Activated CD4-positive, alpha-beta T cell treated with anti-CD3 and anti-CD28 coated beads, Interleukin-2, amount 10 ng/mL, durations not matched to agents 7 days and 5 days (primary cell): ENCODE measurements at regions not wholly inside any gene's neighbourhood (a gene's known extent, or its start where the extent isn't known, plus 50 kb on each side); places are given as distances from the start of the nearest gene placed in this dataset.

ENCODE experiments used
- CTCF ChIA-PET: fragments of 350-600 bp; sonication (Branson Sonifier 250); formaldehyde crosslinking; loops from one replicate; lab custom pipeline; 2021; ENCODE audit warnings: antibody characterized with exemption; lab: Charles Lee
- POLR2A ChIA-PET: fragments of 350-600 bp; sonication (Branson Sonifier 250); formaldehyde crosslinking; loops from one replicate; lab custom pipeline; 2021; ENCODE audit warnings: antibody characterized with exemption; lab: Charles Lee
- DNase-seq: peaks from one replicate; pipeline ENCODE4 v3.0.0-alpha.2; 2020
- H3K27ac Mint-ChIP-seq: one replicate; pipeline ENCODE4 v1.8.0; 2021; ENCODE audit warnings: mild to moderate bottlenecking, moderate library complexity, mixed read lengths
- H3K27me3 Mint-ChIP-seq: one replicate; pipeline ENCODE4 v1.8.0; 2021; ENCODE audit warnings: mixed read lengths
- H3K36me3 Mint-ChIP-seq: one replicate; pipeline ENCODE4 v1.8.0; 2021; ENCODE audit warnings: low read depth, mixed read lengths
- H3K4me1 Mint-ChIP-seq: one replicate; pipeline ENCODE4 v1.8.0; 2021; ENCODE audit warnings: mixed read lengths
- H3K4me3 Mint-ChIP-seq: one replicate; pipeline ENCODE4 v1.8.0; 2021; ENCODE audit warnings: mild to moderate bottlenecking, moderate library complexity, mixed read lengths
- H3K9me3 Mint-ChIP-seq: one replicate; pipeline ENCODE4 v1.8.0; 2021; ENCODE audit warnings: mixed read lengths

GRCh38 chr4:17068392-17068791, 169.9 kb upstream of the LDB2 start:
- CTCF ChIA-PET, result no interaction called here
- Mint-ChIP-seq H3K4me3 (no peak overlapping the region), H3K36me3 (no peaks in the 10 kb centered on the region), H3K9me3 (no peaks in the 10 kb centered on the region), H3K27me3 (no peaks in the 10 kb centered on the region), H3K4me1 (no peaks in the 10 kb centered on the region), H3K27ac (no peak overlapping the region)
- DNase-seq, result no peak
- POLR2A ChIA-PET, result no interaction called here

GRCh38 chr4:17066972-17067371, 168.5 kb upstream of the LDB2 start:
- no peaks in the 10 kb centered on the region for H3K9me3 Mint-ChIP-seq
- H3K27ac Mint-ChIP-seq, result no peak overlapping the region

GRCh38 chr4:17066236-17066635, 167.8 kb upstream of the LDB2 start:
- POLR2A ChIA-PET, result no interaction called here
- Mint-ChIP-seq H3K27me3 (no peaks in the 10 kb centered on the region), H3K36me3 (no peaks in the 10 kb centered on the region), H3K4me1 (no peaks in the 10 kb centered on the region), H3K27ac (no peak overlapping the region), H3K4me3 (no peak overlapping the region), H3K9me3 (no peaks in the 10 kb centered on the region)
- DNase-seq, result no peak
- CTCF ChIA-PET, result no interaction called here

More at GRCh38 chr4:17066972-17067371, 168.5 kb upstream of the LDB2 start:
- no peak for DNase-seq
- no peaks in the 10 kb centered on the region for H3K36me3 Mint-ChIP-seq
- no peaks in the 10 kb centered on the region for H3K4me1 Mint-ChIP-seq
- no peaks in the 10 kb centered on the region for H3K27me3 Mint-ChIP-seq
- no peak overlapping the region for H3K4me3 Mint-ChIP-seq
- ChIA-PET POLR2A (no interaction called here), CTCF (no interaction called here)

- ChIA-PET CTCF (no interaction called here), POLR2A (no interaction called here)
- no peaks in the 10 kb centered on the region for H3K36me3 Mint-ChIP-seq
- no peaks in the 10 kb centered on the region for H3K4me1 Mint-ChIP-seq
- H3K9me3 Mint-ChIP-seq, result no peaks in the 10 kb centered on the region
- H3K27ac Mint-ChIP-seq, result no peak overlapping the region
- H3K27me3 Mint-ChIP-seq, result no peaks in the 10 kb centered on the region
- H3K4me3 Mint-ChIP-seq, result no peak overlapping the region
- DNase-seq, result no peak
Observed at GRCh38 chr4:17065821-17066220, 167.4 kb upstream of the LDB2 start.

- ChIA-PET POLR2A (no interaction called here), CTCF (no interaction called here)
- DNase-seq, result no peak
- H3K4me1 Mint-ChIP-seq, result no peaks in the 10 kb centered on the region
- H3K9me3 Mint-ChIP-seq, result no peaks in the 10 kb centered on the region
- no peak overlapping the region for H3K27ac Mint-ChIP-seq
- H3K27me3 Mint-ChIP-seq, result no peaks in the 10 kb centered on the region
- no peaks in the 10 kb centered on the region for H3K36me3 Mint-ChIP-seq
- no peak overlapping the region for H3K4me3 Mint-ChIP-seq
Observed at GRCh38 chr4:17064959-17065358, 166.5 kb upstream of the LDB2 start.

- DNase-seq, result no peak
- Mint-ChIP-seq H3K9me3 (no peaks in the 10 kb centered on the region), H3K27ac (no peak overlapping the region), H3K36me3 (no peaks in the 10 kb centered on the region), H3K4me3 (no peak overlapping the region), H3K4me1 (no peaks in the 10 kb centered on the region), H3K27me3 (no peaks in the 10 kb centered on the region)
- POLR2A ChIA-PET, result no interaction called here
- CTCF ChIA-PET, result no interaction called here
Observed at GRCh38 chr4:17063888-17064287, 165.4 kb upstream of the LDB2 start.

GRCh38 chr4:17060230-17060629, 161.8 kb upstream of the LDB2 start:
- POLR2A ChIA-PET, result no interaction called here
- Mint-ChIP-seq H3K27ac (no peak overlapping the region), H3K36me3 (no peaks in the 10 kb centered on the region), H3K4me1 (no peaks in the 10 kb centered on the region), H3K9me3 (no peaks in the 10 kb centered on the region), H3K4me3 (no peak overlapping the region), H3K27me3 (no peaks in the 10 kb centered on the region)
- CTCF ChIA-PET, result no interaction called here
- DNase-seq, result no peak

GRCh38 chr4:17058916-17059741, 160.7 kb upstream of the LDB2 start:
- CTCF ChIA-PET, result no interaction called here
- H3K4me3 Mint-ChIP-seq, result no peak overlapping the region

GRCh38 chr4:17058536-17058915, 160.1 kb upstream of the LDB2 start:
- ChIA-PET CTCF (no interaction called here), POLR2A (no interaction called here)
- no peaks in the 10 kb centered on the region for H3K9me3 Mint-ChIP-seq
- H3K36me3 Mint-ChIP-seq, result no peaks in the 10 kb centered on the region
- H3K4me3 Mint-ChIP-seq, result no peak overlapping the region
- no peak overlapping the region for H3K27ac Mint-ChIP-seq
- H3K27me3 Mint-ChIP-seq, result no peaks in the 10 kb centered on the region
- DNase-seq, result no peak
- no peaks in the 10 kb centered on the region for H3K4me1 Mint-ChIP-seq

More at GRCh38 chr4:17058916-17059741, 160.7 kb upstream of the LDB2 start:
- Mint-ChIP-seq H3K27ac (no peak overlapping the region), H3K4me1 (no peaks in the 10 kb centered on the region), H3K27me3 (no peaks in the 10 kb centered on the region), H3K36me3 (no peaks in the 10 kb centered on the region), H3K9me3 (no peaks in the 10 kb centered on the region)
- POLR2A ChIA-PET, result no interaction called here
- DNase-seq, result no peak

- no peaks in the 10 kb centered on the region for H3K4me1 Mint-ChIP-seq
- H3K27ac Mint-ChIP-seq, result no peak overlapping the region
- no peak for DNase-seq
- no peaks in the 10 kb centered on the region for H3K27me3 Mint-ChIP-seq
- no peak overlapping the region for H3K4me3 Mint-ChIP-seq
- ChIA-PET POLR2A (no interaction called here), CTCF (no interaction called here)
- no peaks in the 10 kb centered on the region for H3K9me3 Mint-ChIP-seq
- H3K36me3 Mint-ChIP-seq, result no peaks in the 10 kb centered on the region
Observed at GRCh38 chr4:17057035-17057434, 158.6 kb upstream of the LDB2 start.

- ChIA-PET POLR2A (no interaction called here), CTCF (no interaction called here)
- no peak overlapping the region for H3K4me3 Mint-ChIP-seq
- no peaks in the 10 kb centered on the region for H3K4me1 Mint-ChIP-seq
- H3K27me3 Mint-ChIP-seq, result no peaks in the 10 kb centered on the region
- no peaks in the 10 kb centered on the region for H3K36me3 Mint-ChIP-seq
- DNase-seq, result no peak
- H3K9me3 Mint-ChIP-seq, result no peaks in the 10 kb centered on the region
- no peak overlapping the region for H3K27ac Mint-ChIP-seq
Observed at GRCh38 chr4:17055788-17056187, 157.3 kb upstream of the LDB2 start.

GRCh38 chr4:17045866-17046265, 147.4 kb upstream of the LDB2 start:
- Mint-ChIP-seq H3K36me3 (no peaks in the 10 kb centered on the region), H3K27me3 (peaks cover 2% of the 10 kb centered on the region), H3K4me3 (no peak overlapping the region), H3K27ac (no peak overlapping the region), H3K9me3 (peaks cover 8% of the 10 kb centered on the region), H3K4me1 (no peaks in the 10 kb centered on the region)
- POLR2A ChIA-PET, result no interaction called here
- no peak for DNase-seq
- CTCF ChIA-PET, result interaction anchor here (1.3 kb wide), 1 partner anchor 11 kb away, joined by 3 read pairs; no protein-coding TSS in a partner anchor

GRCh38 chr4:17038510-17039176, 140.2 kb upstream of the LDB2 start:
- H3K27ac Mint-ChIP-seq, result no peak overlapping the region
- H3K36me3 Mint-ChIP-seq, result no peaks in the 10 kb centered on the region
- POLR2A ChIA-PET, result no interaction called here
- CTCF ChIA-PET, result interaction anchor here (0.8 kb wide), 1 partner anchor 393 kb away, joined by 3 read pairs; no protein-coding TSS in a partner anchor
- no peaks in the 10 kb centered on the region for H3K9me3 Mint-ChIP-seq
- no peak overlapping the region for H3K4me3 Mint-ChIP-seq
- DNase-seq, result no peak
- peaks cover 2% of the 10 kb centered on the region for H3K27me3 Mint-ChIP-seq
- H3K4me1 Mint-ChIP-seq, result no peaks in the 10 kb centered on the region
